AG04449 (cell line): ENCODE measurements at regions not wholly inside any gene's neighbourhood (a gene's known extent, or its start where the extent isn't known, plus 50 kb on each side); places are given as distances from the start of the nearest gene placed in this dataset.

Experiments
- CTCF ChIA-PET: fragments of 350-600 bp; formaldehyde crosslinking; extraction: SDS; loops from one replicate; lab custom pipeline; 2021; ENCODE audit warnings: antibody characterized with exemption; lab: Yijun Ruan, JAX
- POLR2A ChIA-PET: fragments of 400-600, 350-600 bp; formaldehyde crosslinking; extraction: SDS; loops from one replicate; lab custom pipeline; 2020; ENCODE audit warnings: antibody characterized with exemption, inconsistent platforms; lab: Yijun Ruan, JAX
- DNase-seq: peaks from one replicate; pipeline ENCODE4 v3.0.0-alpha.2; 2010; ENCODE audit warnings: low read depth, low spot score
- H3K4me3 ChIP-seq: 2 replicates; pipeline ENCODE4 v1.5.1; 2011; ENCODE audit warnings: low read depth, mild to moderate bottlenecking, control low read depth, low read length
- CTCF ChIP-seq: IDR thresholded peaks from one replicate; pipeline ENCODE4 v1.5.1; 2011; ENCODE audit warnings: mild to moderate bottlenecking, moderate library complexity, low read length, control low read depth, inconsistent platforms; ENCODE audit not compliant: insufficient read depth; ENCODE audit errors: missing control alignments

DNA sequence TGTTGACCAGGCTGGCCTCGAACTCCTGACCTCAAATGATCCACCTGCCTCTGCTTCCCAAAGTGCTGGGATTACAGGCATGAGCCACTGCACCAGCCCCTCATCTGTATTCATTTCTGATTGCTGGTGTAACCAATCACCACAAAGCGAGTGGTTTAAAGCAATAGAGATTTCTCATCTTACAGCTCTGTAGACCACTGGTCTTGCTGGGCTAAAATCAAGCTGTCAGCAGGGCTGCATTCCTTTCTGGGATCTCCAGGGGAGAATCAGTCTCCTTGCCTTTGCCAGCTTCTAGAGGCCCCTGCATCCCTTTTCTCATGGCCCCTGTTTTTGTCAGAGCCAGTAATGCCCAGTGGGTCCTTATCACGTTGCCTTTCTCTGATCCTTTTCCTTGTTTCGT lies 49.9 kb upstream of the PMEPA1 start:
- POLR2A ChIA-PET: no interaction called here
- no peak for TF ChIP-seq CTCF
- no peak for DNase-seq
- CTCF ChIA-PET: no interaction called here
- no peak overlapping the region for H3K4me3 ChIP-seq
